Mucosa of rectum (tissue), 2 donors: ENCODE measurements at regions not wholly inside any gene's neighbourhood (a gene's known extent, or its start where the extent isn't known, plus 50 kb on each side); places are given as distances from the start of the nearest gene placed in this dataset.

Experiments used
- H3K27ac ChIP-seq, 2 donors: one replicate each; pipeline ENCODE4 v1.7.0; 2013; ENCODE audit warnings: inconsistent platforms in 2 of 2, low read depth in 2 of 2, low read length in 2 of 2
- H3K27me3 ChIP-seq, 2 donors: one replicate each; pipeline ENCODE4 v1.7.0; 2013; ENCODE audit warnings: low read length in 2 of 2; ENCODE audit not compliant: control insufficient read depth in 2 of 2, insufficient read depth in 2 of 2
- H3K36me3 ChIP-seq, 2 donors: one replicate each; pipeline ENCODE4 v1.7.0; 2013; ENCODE audit warnings: low read length in 2 of 2; ENCODE audit not compliant: control insufficient read depth in 2 of 2, insufficient read depth in 2 of 2
- H3K4me1 ChIP-seq, 2 donors: one replicate each; pipeline ENCODE4 v1.7.0; 2013; ENCODE audit warnings: low read length in 2 of 2, mild to moderate bottlenecking in 1 of 2; ENCODE audit not compliant: control insufficient read depth in 2 of 2, insufficient read depth in 2 of 2
- H3K4me3 ChIP-seq, 2 donors: one replicate each; pipeline ENCODE4 v1.7.0; 2013; ENCODE audit warnings: low read length in 2 of 2
- H3K9ac ChIP-seq, 2 donors: one replicate each; pipeline ENCODE4 v1.7.0; 2013; ENCODE audit warnings: low read length in 2 of 2, low read depth in 1 of 2, mild to moderate bottlenecking in 1 of 2
- H3K9me3 ChIP-seq, 2 donors: one replicate each; pipeline ENCODE4 v1.7.0; 2013; ENCODE audit warnings: low read length in 2 of 2; ENCODE audit not compliant: control insufficient read depth in 2 of 2
- donor health status: healthy.
- donor health status: Normal muscosa, but diverticular disease.

DNA sequence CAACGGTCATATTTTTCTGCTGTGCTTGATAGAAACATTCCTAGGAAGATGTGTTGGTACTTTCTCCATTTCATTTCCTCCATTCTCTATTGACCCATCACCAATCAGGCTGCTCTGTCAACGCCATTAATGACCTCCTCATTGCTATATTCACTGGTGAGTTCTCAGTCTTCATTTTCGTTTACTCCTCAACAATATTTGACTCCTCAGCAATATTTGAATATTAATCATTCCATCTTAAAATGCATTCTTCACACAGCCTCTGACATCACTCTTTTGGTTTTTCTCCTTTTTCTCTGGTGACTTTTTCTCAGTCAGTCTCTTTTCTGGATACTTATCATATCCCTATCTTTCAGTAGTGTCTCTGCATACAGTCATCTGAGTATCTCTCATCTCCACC, 323.5 kb upstream of the CRIM1 start:
- H3K36me3 ChIP-seq, result no peaks in the 10 kb centered on the region
- H3K4me3 ChIP-seq, result no peak overlapping the region
- no peak overlapping the region for H3K9ac ChIP-seq
- no peaks in the 10 kb centered on the region for H3K4me1 ChIP-seq
- no peak overlapping the region for H3K27ac ChIP-seq
- H3K27me3 ChIP-seq, result no peaks in the 10 kb centered on the region
- H3K9me3 ChIP-seq, result no peaks in the 10 kb centered on the region

DNA sequence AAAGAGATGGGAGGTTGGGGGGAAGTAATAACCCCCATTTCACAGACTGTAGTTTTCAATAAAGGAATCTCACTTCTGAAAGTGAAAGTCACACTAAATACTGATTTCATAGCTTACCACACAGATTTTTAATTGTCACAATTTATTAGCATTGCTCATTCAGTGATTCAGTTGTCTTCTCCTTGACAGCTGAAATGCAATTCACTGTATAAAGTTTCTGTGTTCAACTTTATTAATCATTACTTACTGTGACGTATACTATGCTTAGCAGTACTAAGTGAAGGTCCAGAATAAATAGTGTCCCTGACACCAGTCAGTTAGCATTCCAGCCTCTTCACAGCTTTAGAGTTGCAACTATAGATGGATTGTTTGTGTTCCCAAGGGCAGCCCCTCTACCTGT, 324.1 kb upstream of the CRIM1 start:
- Histone ChIP-seq H3K9ac (no peak overlapping the region), H3K9me3 (no peaks in the 10 kb centered on the region), H3K36me3 (no peaks in the 10 kb centered on the region), H3K27ac (no peak overlapping the region), H3K4me1 (no peaks in the 10 kb centered on the region), H3K27me3 (no peaks in the 10 kb centered on the region), H3K4me3 (no peak overlapping the region)

DNA sequence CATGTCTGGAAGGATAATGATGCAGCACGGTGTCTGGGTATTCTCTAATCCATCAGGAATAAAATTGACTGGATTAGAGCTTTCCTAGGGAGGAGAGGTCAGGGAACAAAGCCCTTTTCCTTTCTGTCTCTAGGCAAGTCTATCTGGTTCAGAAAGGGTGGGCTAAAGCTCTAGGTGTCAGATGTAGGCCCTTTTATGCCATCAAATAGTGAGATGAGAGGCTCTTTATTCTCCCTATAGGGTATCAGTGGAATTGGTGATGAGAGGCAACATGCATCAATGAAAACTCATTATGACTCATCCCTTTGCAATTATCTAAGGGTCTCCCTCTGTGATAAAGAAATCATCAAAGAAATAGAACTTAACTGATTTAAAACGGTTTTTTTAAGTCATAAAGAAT, 328.0 kb upstream of the CRIM1 start:
- Histone ChIP-seq H3K4me1 (no peaks in the 10 kb centered on the region), H3K9ac (no peak overlapping the region), H3K9me3 (no peaks in the 10 kb centered on the region), H3K36me3 (no peaks in the 10 kb centered on the region), H3K27ac (no peak overlapping the region), H3K4me3 (no peak overlapping the region), H3K27me3 (no peaks in the 10 kb centered on the region)

DNA sequence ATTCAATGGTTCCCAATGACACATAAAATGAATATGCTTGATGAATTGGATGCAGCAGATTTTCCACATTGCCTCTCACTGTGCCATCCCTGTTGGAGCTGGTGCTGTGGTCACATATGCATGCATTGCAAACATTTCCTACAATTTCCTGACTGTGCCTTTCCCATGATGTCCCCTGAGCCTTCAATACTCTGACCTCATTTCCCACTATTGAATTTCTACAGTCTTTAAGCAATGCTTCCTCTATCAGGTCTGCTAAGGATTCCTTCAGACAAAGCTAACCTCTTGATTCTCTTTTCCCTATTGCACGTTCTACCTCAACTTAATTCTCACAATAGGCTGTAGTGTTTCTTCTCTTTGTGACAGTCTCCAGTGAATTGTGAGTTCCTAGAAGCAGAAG, 342.5 kb upstream of the CRIM1 start:
- H3K27ac ChIP-seq, result no peak overlapping the region
- H3K9me3 ChIP-seq, result no peaks in the 10 kb centered on the region
- H3K36me3 ChIP-seq, result no peaks in the 10 kb centered on the region
- H3K27me3 ChIP-seq, result no peaks in the 10 kb centered on the region
- no peak overlapping the region for H3K4me3 ChIP-seq
- no peak overlapping the region for H3K9ac ChIP-seq
- no peaks in the 10 kb centered on the region for H3K4me1 ChIP-seq

DNA sequence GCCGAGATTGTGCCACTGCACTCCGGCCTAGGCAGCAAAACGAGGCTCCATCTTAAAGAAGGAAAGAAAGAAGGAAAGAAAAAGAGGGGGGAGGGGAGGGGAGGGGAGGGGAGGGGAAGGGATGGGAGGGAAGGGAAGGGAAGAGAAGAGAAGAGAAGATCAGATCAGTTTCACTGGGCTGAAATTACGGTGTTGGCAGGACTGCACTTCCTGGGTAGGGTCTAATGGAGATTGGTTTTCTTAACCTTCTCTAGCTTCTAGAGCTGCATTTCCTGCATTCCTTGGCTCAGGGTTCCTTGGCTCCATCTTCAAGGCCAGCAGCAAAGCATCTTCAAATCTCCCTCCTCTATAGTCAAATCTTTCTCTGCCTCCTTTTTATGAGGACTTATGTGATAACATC, 349.1 kb upstream of the CRIM1 start:
- Histone ChIP-seq H3K4me3 (no peak overlapping the region), H3K36me3 (no peaks in the 10 kb centered on the region), H3K9me3 (no peaks in the 10 kb centered on the region), H3K27me3 (no peaks in the 10 kb centered on the region), H3K4me1 (no peaks in the 10 kb centered on the region), H3K27ac (no peak overlapping the region), H3K9ac (no peak overlapping the region)

DNA sequence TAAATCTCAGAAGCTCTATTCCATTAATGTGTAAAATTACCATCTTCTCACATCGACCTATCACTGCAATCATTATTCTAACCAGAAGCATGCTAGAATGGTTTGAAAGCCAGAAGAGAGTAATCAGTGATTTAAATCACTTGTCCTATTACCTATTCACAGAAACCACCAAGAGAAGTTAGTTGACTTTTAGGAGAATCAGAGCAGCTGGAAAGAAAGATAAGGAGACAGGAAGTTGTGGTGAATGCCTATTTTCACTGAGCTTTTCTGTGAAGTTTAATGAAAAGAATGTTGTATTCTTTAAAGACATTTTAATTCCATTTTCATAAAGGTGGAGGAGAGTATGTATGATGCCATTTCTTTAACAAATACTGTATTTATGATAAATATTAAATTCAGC, 352.6 kb upstream of the CRIM1 start:
- H3K36me3 ChIP-seq, result no peaks in the 10 kb centered on the region
- no peaks in the 10 kb centered on the region for H3K9me3 ChIP-seq
- no peak overlapping the region for H3K4me3 ChIP-seq
- no peak overlapping the region for H3K27ac ChIP-seq
- no peaks in the 10 kb centered on the region for H3K4me1 ChIP-seq
- H3K27me3 ChIP-seq, result no peaks in the 10 kb centered on the region
- H3K9ac ChIP-seq, result no peak overlapping the region

DNA sequence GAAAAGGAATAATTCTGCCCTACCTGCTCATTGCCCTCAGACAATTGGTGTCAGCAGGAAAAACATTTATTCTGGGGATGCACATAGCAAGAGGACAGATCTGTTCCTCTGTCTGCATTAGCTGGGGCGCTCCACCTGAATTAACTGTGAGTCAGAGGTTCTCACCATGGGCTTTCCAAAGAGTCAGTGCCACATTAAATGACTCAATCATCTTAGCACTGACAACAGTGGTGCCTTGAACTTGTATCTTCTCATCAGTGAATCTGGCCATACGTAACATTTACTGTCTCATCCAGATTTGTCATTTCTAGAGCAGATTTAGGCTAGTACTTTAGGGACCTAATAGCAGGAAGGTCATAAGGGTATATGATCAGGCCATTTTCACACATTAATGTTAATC, 358.1 kb upstream of the CRIM1 start:
- Histone ChIP-seq H3K4me1 (no peaks in the 10 kb centered on the region), H3K27ac (no peak overlapping the region), H3K9ac (no peak overlapping the region), H3K4me3 (no peak overlapping the region), H3K9me3 (no peaks in the 10 kb centered on the region), H3K36me3 (no peaks in the 10 kb centered on the region), H3K27me3 (no peaks in the 10 kb centered on the region)

DNA sequence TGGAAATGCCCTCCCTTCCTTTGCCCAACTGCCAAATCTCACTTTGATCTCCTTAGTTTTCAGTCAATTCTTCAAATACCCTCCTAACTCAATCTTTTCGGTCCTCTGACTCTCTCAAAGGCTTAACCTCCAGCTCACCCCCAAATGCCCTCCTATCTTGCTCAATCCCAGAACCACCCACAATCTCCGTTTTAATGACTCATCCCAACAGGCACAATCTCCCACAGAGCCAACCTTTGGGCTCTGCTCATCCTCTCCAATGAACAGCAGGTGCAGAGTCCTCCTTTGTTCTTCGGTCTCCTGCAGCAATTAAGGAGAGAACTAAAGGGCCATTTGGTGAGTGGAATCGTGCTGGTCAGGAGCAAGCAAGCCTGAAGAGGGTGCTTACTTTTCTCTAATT, 366.1 kb upstream of the CRIM1 start:
- Histone ChIP-seq H3K4me3 (no peak overlapping the region), H3K27ac (no peak overlapping the region), H3K9ac (no peak overlapping the region), H3K4me1 (no peaks in the 10 kb centered on the region), H3K9me3 (no peaks in the 10 kb centered on the region), H3K27me3 (no peaks in the 10 kb centered on the region), H3K36me3 (no peaks in the 10 kb centered on the region)

DNA sequence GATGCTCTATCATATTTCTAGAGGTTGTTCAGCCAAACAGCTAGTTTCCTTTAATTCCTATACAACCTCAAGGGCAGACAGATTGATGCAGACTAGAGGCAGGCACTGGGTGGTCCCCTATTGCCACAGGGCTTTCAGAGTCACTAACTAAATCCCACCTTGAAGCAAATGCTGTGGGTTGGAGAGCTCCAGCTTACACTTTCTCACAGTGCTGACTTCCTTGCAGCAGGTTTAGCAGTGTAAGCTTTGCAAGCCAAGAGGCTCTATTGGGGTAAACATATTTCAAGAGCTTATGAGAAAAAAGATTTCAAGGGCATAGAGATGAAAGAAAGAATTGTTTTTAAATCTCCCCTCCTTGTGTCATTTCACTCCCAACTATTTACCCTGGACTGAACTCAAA, 366.5 kb upstream of the CRIM1 start:
- Histone ChIP-seq H3K4me1 (no peaks in the 10 kb centered on the region), H3K4me3 (no peak overlapping the region), H3K27ac (no peak overlapping the region)

DNA sequence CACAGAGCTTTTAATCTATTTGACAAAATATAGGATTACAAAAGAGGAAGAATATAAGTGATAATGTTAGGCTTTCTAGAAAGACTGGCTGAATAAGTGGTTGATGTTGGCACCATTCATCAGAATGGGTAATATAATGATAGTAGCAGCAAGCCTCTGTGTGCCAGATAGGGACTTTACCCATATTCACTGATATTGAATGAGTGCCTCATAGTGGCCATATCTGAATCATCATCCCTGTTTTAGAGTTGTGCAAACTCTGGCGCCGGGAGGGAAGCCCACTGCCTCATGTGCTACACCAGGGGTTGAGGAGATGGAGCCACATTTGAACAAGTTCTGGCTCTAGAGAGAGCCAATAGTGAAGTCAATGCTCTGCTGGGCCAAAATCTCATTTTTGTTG, 368.7 kb upstream of the CRIM1 start:
- H3K27me3 ChIP-seq, result no peaks in the 10 kb centered on the region
- H3K9ac ChIP-seq, result no peak overlapping the region
- H3K9me3 ChIP-seq, result no peaks in the 10 kb centered on the region
- H3K4me1 ChIP-seq, result no peaks in the 10 kb centered on the region
- no peak overlapping the region for H3K4me3 ChIP-seq
- no peaks in the 10 kb centered on the region for H3K36me3 ChIP-seq
- H3K27ac ChIP-seq, result no peak overlapping the region

More for the DNA sequence above, 366.5 kb upstream of the CRIM1 start:
- H3K27me3 ChIP-seq, result no peaks in the 10 kb centered on the region
- H3K9ac ChIP-seq, result no peak overlapping the region
- H3K9me3 ChIP-seq, result no peaks in the 10 kb centered on the region
- no peaks in the 10 kb centered on the region for H3K36me3 ChIP-seq

DNA sequence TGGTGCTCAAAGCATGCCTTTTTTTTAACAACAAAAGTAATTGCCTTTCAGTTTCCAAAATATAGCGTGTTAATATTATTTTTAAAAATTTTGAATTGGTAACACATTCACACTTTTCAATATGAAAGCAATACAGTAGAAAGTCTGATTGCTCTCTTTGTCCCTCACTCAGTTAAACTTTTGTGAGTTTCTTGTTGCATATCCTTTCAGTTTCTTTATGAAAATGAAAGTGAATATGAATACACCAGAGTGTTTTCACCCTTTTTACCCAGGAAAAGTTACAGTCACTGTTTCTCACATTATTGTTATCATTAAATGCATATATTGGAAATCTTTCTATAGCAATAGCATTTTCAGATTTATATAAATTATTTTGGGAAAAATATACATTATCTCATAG, 377.4 kb upstream of the CRIM1 start:
- no peaks in the 10 kb centered on the region for H3K36me3 ChIP-seq
- no peak overlapping the region for H3K9ac ChIP-seq
- H3K4me1 ChIP-seq, result no peaks in the 10 kb centered on the region
- H3K27ac ChIP-seq, result no peak overlapping the region
- no peak overlapping the region for H3K4me3 ChIP-seq
- no peaks in the 10 kb centered on the region for H3K9me3 ChIP-seq
- H3K27me3 ChIP-seq, result no peaks in the 10 kb centered on the region
